NCI-H2196 (cell line): ENCODE measurements at regions not wholly inside any gene's neighbourhood (a gene's known extent, or its start where the extent isn't known, plus 50 kb on each side); places are given as distances from the start of the nearest gene placed in this dataset.
"Not testable (repeated sequence)": the region's sequence is repeated elsewhere in the genome, so short reads cannot be mapped to it uniquely, and the experiment has no call there.

Experiments used
- DNase-seq: peaks from one replicate; lab custom pipeline; 2025; ENCODE audit not compliant: unreplicated experiment; lab: John Stamatoyannopoulos, UW

- no peak for DNase-seq
Measured at GRCh38 chr5:124621279-124621678, 125.2 kb downstream of the ZNF608 start.

GRCh38 chr5:124620743-124621142, 125.7 kb downstream of the ZNF608 start:
- no peak for DNase-seq

GRCh38 chr5:124619121-124619520, 127.3 kb downstream of the ZNF608 start:
- DNase-seq = no peak

- DNase-seq = no peak
Measured at GRCh38 chr5:124617787-124618186, 128.7 kb downstream of the ZNF608 start.

- DNase-seq = no peak
Measured at GRCh38 chr5:124614836-124615385, 131.5 kb downstream of the ZNF608 start.

- DNase-seq = no peak
Measured at GRCh38 chr5:124614105-124614504, 132.3 kb downstream of the ZNF608 start.

- no peak for DNase-seq
Measured at GRCh38 chr5:124613273-124613953, 133.0 kb downstream of the ZNF608 start.

GRCh38 chr5:124612023-124612422, 134.4 kb downstream of the ZNF608 start:
- no peak for DNase-seq

- not testable (repeated sequence) for DNase-seq
Measured at GRCh38 chr5:124611262-124611661, 135.2 kb downstream of the ZNF608 start.

GRCh38 chr5:124609685-124610084, 136.8 kb downstream of the ZNF608 start:
- DNase-seq = not testable (repeated sequence)

GRCh38 chr5:124606543-124606942, 139.9 kb downstream of the ZNF608 start:
- no peak for DNase-seq

GRCh38 chr5:124606093-124606492, 140.3 kb downstream of the ZNF608 start:
- DNase-seq = no peak

- no peak for DNase-seq
Measured at GRCh38 chr5:124605541-124605940, 140.9 kb downstream of the ZNF608 start.

- DNase-seq = no peak
Measured at GRCh38 chr5:124604419-124604818, 142.0 kb downstream of the ZNF608 start.

GRCh38 chr5:124602925-124603650, 143.4 kb downstream of the ZNF608 start:
- DNase-seq = no peak

GRCh38 chr5:124599028-124599973, 147.1 kb downstream of the ZNF608 start:
- peak; percentile 66 for DNase-seq

GRCh38 chr5:124596595-124597421, 149.6 kb downstream of the ZNF608 start:
- DNase-seq = no peak

GRCh38 chr5:124593952-124594351, 152.5 kb downstream of the ZNF608 start:
- no peak for DNase-seq

GRCh38 chr5:124592891-124593290, 153.5 kb downstream of the ZNF608 start:
- no peak for DNase-seq

GRCh38 chr5:124591583-124591982, 154.9 kb downstream of the ZNF608 start:
- no peak for DNase-seq
